GM18517 (cell line): ENCODE measurements at regions not wholly inside any gene's neighbourhood (a gene's known extent, or its start where the extent isn't known, plus 50 kb on each side); places are given as distances from the start of the nearest gene placed in this dataset.
"Not testable (repeated sequence)": the region's sequence is repeated elsewhere in the genome, so short reads cannot be mapped to it uniquely, and the experiment has no call there.

Source experiments
- ATAC-seq: cut with Tn5 transposase; IDR thresholded peaks from one replicate; pipeline ENCODE4 v1.9.1; 2021; ENCODE audit warnings: mild to moderate bottlenecking, moderate library complexity; ENCODE audit not compliant: unreplicated experiment

DNA sequence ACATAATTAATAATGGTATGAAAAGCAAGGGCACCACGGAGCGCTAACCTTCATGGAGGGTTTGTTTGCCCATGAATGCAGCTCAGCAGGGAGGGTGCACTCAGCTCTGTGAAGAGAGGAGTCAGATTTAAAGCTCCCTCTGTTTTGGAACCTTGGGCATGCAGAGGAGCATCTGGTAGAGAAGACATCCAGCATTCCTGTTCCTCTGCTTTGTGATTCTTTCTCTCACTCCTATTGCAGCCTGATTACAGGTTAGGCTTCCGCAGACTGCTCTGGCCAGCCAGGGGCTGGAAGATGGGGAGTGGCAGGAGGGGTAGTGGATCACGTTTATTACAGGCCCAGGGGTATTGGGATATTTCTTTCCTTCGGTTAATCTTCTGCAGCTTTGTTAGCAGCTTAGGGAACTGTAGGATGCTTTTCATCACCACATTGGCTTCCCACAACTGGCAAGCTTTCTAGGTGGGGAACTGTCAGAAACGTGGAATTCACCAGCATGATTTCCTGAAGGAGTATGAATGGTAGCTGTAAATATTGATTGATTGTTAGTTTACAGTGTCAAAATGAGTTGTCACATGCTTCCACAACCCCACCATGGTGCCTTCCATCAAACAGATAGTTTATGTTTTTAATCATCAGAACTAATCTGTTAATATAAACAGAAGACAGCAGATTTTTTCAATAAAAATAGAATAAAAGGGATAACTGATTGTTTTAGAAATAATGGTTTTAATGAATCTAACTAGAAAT lies 201.1 kb downstream of the VAPA start:
- no peak for ATAC-seq

DNA sequence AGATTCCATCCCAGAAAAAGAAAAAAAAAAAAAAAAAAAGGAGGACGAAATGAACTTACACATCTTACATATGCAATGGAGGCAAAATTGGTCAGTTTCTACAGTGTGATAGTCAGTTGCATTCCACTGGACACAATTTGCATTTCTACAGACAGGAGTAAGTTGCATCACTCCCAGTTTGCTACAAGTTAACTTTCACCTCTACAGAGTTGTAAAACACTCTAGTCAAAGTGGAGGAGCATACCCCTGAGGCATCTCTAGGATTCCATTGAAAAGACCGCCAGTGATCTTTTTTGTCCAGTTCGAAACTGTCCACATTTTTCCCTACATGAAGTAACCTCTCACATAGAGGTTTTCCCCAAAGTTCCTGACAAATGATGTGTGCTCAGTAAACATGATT lies 202.8 kb downstream of the VAPA start:
- no peak for ATAC-seq

DNA sequence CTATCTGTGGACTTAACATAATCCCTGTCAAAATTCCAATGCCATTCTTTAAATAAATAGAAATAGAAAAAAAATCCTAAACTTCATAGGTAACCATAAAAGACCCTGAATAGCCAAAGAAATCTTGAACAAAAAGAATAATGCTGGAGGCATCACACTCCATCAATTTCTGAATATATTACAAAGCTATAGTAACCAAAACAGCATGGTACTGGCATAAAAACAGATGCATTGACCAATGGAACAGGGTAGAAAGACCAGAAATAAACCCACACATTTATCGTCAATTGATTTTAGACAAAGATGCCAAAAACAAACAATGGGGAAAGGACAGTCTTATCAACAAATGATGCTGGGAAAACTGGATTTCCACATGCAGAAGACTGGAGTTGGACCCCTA lies 205.7 kb downstream of the VAPA start:
- no peak for ATAC-seq

DNA sequence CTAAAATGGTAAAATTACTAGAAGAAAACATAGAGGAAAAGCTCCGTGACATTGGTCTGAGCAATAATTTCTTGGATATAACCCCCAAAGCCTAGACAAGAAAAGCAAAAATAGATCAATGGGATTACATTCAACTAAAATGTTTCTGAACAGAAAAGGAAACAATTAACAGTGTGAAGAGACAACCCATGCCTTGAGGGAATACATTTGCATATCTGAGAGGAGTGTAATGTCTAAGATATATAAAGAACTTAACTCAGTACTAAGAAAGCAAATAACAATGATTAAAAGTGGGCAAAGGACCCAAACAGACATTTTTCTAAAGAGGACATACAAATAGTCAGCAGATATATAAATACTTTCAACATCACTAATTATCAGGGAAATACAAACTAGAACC lies 206.2 kb downstream of the VAPA start:
- no peak for ATAC-seq

DNA sequence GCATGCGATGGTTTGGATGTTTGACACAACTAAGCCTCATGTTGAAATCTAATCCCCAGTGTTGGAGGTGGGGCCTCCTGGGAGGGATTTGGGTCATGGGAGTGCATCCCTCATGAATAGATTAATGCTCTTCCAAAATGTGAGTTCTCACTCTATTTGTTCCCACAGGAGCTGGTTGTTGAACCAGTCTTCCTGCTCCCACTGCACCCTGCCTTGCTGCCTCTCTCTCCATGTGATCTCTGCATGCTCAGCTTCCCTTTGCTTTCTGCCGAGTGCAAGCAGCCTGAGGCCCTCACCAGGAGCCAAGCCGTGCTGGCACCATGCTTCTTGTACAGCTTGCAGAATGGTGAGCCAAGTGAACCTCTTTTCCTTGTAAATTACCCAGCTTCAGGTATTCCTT lies 206.8 kb downstream of the VAPA start:
- no peak for ATAC-seq

DNA sequence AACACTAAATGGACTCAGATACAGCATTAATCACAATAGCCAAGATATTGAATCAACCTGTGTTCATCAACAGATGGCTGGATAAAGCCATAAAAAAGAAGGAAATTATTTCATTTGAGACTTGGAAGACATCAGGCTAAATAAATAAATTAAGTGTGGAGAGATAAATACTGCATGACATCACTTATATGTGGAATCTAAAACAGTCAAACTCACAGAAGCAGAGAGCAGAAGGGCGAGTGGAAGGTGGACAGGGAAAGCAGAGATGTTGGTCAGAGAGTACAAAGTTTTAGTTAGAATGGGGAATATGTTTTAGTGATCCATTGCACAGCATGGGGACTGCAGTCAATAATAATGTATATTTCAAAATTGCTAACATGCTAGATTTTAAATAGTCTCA lies 207.2 kb downstream of the VAPA start:
- ATAC-seq = no peak

DNA sequence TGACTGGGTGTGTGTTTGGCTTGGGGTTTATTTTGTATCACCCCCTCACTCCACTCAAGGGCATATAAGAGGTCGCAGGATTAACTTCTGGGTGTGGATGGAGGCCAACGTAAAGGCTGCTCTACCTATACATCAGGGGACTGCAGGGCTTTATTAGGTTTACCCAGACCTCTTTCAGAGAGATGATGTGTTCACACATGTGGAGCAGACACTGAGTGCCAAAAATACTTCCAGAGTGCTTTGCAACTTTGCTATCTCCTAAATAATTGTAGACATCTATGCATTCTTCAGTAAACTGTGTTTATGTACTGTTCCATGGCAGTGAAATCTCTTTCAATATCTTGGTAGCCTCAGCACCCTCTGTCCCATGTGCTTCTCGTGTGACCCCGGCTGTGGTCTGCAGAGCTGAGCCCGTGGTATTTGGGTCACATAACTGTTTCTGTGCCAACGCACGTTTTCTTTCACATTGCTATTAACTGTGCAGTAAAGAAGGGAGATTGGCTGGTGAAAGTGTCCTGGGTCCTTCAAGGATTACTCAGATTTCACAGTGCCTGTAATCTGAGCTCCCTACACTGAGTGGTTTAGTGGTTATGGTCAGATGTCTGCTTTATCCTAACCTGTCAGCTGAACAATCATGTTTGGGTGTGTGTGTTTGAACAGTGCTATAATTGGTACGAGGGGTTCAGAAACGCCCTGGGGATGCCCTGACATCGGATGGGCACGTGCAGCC lies 208.1 kb downstream of the VAPA start:
- no peak for ATAC-seq

DNA sequence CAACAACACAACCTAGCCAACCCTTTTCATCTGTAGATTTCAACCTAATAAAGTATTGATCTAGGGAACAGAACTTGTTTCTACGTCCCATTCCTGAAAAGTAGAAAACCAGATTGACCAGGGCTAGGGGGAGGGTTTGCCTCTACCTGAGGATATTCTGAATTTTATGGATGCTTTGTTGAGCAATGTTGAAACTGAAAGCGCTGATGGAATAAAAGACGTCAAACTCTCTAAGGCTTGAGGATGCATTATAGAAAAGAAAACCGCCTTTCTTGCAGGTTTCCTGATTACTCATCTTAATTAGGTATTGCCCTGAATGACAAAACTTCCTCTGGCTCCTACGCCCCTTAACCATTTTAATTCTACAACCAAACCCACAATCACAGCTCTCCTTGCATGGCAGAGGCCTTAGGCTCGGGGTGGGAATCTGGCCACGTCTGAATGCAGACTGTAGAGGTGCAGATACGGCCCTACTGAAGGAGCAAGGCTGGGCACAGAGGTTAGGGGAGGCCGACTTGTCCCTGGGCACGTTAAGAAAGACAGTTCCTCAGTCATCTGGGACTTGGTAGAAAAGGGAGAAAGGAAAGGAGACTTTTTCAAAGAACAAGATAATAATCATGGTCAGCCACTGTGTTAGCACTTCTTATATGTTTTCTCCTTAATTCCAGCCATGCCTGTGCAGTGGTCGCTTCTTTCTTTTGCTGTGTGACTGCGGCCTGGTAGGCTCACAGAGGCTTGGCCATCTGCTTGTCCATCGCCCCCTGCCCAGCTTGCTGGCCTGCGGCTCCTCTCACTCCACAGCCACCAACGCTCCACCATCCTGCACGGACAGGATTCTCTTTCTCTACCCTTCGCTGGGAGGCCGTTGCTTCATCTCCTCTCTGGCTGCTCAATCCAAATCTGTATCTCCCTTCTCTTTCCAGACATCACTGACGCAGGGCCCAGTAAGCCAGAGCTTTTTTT lies 209.5 kb downstream of the VAPA start:
- ATAC-seq = no peak

DNA sequence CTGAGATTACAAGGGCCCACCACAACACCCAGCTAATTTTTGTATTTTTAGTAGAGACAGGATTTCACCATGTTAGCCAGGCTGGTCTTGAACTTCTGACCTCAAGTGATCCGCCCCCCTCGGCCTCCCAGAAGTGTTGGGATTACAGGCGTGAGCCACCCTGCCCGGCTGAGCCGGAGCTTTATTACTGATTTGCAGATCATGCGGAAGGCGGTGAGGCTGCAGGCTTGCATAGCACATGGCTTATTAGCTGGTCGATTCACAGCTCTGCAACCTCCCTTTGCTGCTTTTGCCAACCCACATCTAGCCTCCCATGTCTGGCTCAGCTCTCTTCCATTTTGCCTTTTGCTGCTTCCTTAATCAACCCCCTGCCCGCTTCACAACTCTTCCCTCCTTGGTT lies 210.3 kb downstream of the VAPA start:
- ATAC-seq = no peak

DNA sequence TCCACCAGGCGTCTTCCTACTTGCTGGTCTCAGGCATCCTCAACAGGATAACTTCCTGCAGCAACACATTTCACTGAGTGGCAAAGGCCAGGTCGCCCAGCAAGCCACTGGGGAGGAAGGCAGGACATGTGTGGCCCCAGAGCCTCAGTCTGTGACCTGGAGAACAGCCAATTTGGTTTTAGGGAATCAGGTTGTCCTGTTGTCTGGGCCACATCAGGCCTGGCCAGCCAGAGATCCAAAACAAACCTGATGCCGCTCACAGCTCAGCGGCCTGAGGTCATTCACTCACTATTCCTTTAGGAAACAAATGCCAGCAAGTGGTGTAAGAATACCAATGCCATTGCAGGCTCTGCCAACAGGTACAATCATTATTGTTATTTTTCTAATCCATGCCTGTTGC lies 210.7 kb downstream of the VAPA start:
- no peak for ATAC-seq

DNA sequence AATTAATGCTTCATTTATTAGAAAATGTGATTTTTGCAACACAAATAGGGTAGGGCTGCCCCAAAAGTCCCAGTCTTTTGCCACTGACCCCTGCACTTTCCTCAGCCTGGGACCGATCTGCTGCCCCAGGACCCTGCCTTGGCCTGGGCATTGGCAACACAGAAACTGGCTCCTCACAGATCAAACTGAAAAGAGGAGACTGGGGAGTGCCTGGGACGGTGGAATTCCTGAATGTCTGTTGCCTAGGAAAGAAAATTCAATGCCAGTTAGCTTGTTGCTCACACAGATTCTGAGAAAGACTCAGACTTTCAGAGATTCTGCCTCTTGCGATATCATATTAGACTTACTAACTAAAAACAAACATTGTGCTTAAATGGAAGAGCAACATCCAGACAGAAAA lies 211.2 kb downstream of the VAPA start:
- no peak for ATAC-seq

DNA sequence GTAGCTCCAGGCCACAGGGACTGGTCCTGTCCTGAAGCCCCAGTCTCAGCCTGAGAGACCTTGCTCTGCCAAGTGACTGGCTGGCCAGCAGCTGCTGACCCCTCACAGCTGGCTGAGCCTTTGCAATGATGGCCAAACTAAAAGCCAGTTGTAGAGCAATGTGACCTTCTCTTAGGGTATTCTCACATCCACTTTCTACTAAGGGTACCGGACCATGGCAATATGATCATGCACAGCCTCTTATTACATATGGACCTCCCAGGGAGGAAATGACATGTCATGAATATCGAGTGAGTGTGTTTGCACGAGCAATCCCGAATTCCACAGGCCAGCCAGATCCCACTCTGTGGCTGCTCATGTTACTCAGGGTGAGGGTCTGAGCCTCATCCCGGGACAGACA lies 213.9 kb downstream of the VAPA start:
- no peak for ATAC-seq

DNA sequence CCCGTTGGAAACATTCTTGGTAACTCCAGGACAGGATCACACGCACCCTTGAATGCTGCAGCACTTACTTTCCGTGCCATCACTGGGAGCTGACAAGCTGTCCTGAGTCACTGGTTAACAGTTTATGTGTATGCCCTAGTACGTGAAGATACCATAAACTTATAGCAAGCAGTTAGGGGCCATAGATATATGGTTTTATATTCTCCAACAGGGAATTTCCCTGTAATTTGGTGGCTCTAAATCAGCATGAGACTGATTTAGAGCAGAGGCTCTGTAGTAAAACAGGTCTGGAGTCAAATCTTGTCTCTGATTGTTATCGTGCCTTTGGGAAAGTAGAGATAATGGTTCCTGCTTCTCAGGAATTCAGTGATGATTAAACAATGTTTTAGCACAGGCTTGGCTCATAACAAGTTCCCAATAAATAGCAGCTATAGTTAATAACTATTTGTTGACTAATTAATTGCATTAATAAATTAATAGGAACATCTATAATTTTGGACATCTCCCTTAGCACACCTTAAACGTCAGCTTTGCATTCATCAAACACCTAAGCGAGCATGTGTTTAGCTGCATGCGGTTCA lies 215.2 kb downstream of the VAPA start:
- no peak for ATAC-seq

DNA sequence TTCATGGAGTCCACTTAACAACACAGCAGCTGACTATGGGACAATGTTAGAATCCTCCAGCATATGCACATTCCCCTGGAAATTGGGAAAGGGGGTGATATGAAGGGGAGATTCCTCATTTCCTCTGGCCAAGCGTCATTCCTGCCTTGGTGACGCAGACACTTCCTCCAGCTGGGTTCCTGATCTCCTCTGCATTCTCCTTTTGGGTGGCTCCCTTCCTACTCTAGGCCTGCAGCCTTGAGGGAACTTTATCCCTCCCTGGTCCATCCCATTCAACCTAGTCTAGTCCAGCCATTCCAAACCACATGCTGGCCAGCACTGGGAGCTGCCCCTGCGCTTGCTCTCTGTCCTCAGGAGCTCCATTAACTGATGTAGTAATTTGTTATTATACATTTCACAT lies 216.8 kb downstream of the VAPA start:
- ATAC-seq = no peak

DNA sequence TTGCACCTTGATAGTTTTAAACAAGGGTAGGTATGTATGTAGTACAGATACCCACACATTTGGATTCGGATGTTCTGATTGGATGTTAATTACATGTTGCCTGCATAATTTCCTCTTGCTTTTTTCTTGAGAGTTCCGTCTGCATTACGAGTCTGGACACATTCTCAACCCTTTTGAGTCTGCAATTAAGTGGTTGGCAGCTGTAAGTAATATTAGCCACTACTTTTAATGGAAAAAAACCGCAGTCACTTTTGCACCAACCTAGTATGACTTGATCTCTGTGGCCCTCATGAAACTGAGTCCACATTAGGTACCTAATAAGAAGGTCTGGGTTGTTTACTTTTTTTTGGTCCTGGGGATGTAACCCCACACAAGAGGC lies 217.3 kb downstream of the VAPA start:
- no peak for ATAC-seq

DNA sequence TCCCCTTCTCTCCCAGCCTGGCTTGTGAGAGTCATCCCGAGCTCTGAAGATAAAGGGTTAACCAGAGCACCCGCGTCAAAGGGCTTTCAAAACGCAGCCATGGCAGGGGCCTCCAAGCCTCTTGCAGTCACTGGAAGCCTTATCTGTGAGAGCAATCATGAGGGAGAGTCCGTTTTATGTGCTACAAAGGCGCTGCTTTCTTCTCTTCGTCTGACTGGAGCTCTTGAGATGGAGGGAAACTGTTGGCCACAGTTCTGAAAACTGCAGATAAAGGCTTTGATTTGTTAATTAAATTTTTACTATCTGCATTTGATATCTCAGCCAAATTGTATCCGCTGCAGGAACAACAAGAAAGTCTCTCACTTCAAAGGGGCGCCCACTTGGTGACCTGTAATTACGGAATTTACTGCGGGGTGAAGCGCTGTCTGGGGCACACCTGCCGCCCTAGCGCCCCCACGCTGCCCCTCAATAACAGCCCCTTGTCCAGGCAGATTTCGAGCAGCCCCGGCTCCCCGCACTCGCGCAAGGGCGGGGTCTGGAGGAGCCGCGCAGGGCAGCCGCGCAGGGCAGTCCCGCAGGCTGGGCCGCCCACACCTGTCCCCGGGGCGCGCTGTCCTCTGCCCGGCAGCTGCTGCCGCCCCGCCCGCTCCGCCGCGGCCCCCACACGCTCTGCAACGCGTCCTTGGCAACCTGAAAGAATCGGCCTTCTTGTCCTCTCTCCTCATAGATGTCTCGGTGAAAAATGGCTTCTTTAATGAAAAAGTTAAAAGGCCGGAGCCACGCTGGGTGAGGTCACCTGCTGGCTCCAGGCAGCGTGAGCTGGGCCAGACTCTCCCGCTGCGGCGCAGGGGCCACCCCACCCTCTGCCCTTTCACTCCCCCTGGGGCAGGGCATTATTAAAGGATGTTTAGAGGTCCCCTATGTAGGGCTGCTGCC lies 217.9 kb downstream of the VAPA start:
- no peak for ATAC-seq

DNA sequence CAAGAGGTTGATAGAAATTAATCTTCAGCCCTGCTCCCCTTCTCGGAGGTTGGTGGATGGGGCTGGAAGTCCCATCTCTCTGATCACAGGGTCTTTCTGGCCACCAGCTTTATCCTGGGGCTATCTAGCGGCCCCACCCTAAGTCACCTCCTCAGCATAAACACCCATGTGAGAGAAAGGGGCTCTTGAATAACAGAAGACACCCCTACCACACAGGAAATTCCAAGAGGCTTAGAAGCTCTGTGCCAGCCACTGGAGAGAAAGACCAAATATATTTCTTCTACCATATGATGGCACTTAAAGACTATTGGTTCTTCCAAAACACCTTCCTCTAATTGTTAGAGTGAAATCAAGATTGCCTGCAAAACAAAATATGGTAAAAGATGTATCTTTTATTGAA lies 219.7 kb downstream of the VAPA start:
- no peak for ATAC-seq

DNA sequence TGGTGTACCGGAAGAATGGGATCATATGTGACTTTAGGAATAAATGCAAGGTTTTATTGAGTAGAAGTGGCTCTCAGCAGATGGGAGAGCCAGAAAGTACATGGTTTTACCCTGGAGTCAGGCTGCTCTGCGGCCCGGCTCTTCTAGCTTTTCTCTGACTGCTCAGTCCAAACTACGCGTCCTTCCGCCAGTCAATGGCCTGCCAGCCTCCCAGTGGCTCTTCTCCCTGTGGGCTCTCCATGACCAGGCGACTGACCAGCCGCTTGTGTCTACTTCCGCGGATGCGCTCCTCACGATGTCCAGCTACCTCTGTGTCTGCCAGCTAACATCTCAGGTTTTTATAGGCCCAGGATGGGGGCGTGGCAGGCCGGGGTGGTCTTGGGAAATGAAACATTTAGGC lies 220.4 kb downstream of the VAPA start:
- ATAC-seq = no peak

DNA sequence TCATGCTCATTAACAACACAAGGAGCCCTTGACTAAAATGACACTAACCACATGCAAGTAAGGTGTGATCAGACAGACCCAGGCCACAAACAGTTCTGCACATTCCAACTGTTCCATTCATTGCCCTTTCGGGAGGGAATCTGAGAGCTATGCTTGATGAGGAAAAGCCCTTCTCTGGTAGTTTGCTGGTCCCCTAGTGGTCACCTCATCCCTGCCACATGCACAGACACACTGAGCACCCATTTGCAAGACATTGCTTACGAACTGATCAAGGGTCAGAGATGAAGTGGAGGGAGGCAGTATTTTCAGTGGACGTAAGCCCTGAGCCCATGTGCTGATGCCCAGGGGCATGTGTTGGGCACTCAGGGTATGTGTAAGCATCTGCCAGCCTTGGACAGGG lies 220.9 kb downstream of the VAPA start:
- not testable (repeated sequence) for ATAC-seq

DNA sequence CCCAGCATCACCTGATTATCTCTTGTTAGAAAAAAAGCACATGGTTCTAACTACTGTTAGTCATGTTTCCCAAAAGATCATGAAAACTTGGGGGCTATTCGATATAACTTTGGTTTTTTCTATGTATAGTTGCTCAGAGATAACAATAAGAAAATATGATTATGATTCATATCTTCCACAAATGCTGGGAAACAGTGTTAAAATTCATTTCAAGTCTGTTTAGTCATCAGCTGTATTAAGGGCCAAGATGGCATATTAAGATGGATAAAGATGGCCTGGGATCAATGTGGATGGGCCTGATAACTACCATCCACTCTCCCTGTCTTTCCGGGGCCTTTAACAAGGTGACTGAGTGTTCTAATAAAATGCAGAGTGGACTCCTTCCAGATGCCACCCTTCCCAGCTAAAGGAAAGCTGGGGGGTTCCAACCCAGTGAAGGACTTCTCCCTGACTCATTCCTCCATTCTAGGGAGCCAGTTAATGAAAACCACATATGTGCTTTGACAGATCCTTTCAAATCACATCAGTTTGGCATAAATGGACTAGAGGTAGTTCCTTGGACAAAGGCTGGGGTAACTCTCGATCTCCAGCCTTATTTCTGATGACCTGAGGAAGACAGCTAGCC lies 221.6 kb downstream of the VAPA start:
- ATAC-seq = no peak
